ENCODE measurements at regions not wholly inside any gene's neighbourhood (a gene's known extent, or its start where the extent isn't known, plus 50 kb on each side); places are given as distances from the start of the nearest gene placed in this dataset.

- TF ChIP-seq ZNF398 (tag by site-specific recombination; IDR thresholded peaks at IDR 0.05) (peak; percentile 77), ZNF600 (tag by site-specific recombination; IDR thresholded peaks at IDR 0.05) (no peak), GLI2 (tag by site-specific recombination; IDR thresholded peaks at IDR 0.05; ENCODE audit: borderline replicate concordance, low read depth) (no peak), SETDB1 (IDR thresholded peaks at IDR 0.05; ENCODE audit: insufficient read length, low read length) (no peak)
- TF ChIP-seq, protein P1, sequence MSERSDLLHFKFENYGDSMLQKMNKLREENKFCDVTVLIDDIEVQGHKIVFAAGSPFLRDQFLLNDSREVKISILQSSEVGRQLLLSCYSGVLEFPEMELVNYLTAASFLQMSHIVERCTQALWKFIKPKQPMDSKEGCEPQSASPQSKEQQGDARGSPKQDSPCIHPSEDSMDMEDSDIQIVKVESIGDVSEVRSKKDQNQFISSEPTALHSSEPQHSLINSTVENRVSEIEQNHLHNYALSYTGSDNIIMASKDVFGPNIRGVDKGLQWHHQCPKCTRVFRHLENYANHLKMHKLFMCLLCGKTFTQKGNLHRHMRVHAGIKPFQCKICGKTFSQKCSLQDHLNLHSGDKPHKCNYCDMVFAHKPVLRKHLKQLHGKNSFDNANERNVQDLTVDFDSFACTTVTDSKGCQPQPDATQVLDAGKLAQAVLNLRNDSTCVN (tag by site-specific recombination; optimal IDR thresholded peaks at IDR 0.05): peak; percentile 30
Measured at GRCh38 chrX:45851434-45851991, 650.8 kb upstream of the DIPK2B start (continued).

GRCh38 chrX:45850775-45851433 lies 650.2 kb upstream of the DIPK2B start:
- ChIA-PET POLR2A (no interaction called here), CTCF (interaction anchor here (0.6 to 1.8 kb wide), 4 partner anchors 49 to 1324 kb away, joined by 3 to 5 read pairs (median 4); no protein-coding TSS in a partner anchor)
- Histone ChIP-seq H3K36me3 (ENCODE audit: control insufficient read depth in 2 of 2, insufficient read depth in 1 of 2, low read length in 2 of 2) (peaks cover 7 to 11% of the 10 kb centered on the region in 2 experiments; a peak in 2 of 3 replicates), H3K4me1 (ENCODE audit: control insufficient read depth, insufficient read depth, low read length) (no peaks in the 10 kb centered on the region), H3K9me3 (ENCODE audit: control insufficient read depth, insufficient read depth, low read depth, low read length) (no peaks in the 10 kb centered on the region), H3K27ac (ENCODE audit: extremely low read depth, low read depth, low read length) (peak overlapping the region; percentile 59; the same call in 1 of the 2 replicates), H3K4me3 (ENCODE audit: low read depth, low read length) (peak overlapping the region; percentile 54)
- TF ChIP-seq GLIS2 (tag by site-specific recombination; IDR thresholded peaks at IDR 0.05) (0 out of 2 replicates have a peak, but pooled peaks have one; percentile 8), ZNF561 (tag by site-specific recombination; IDR thresholded peaks at IDR 0.05; ENCODE audit: borderline replicate concordance) (peak; percentile 84; the same call in 1 of the 2 replicates), ZBTB48 (tag by site-specific recombination; IDR thresholded peaks at IDR 0.05) (peak; percentile 74; the same call in 1 of the 2 replicates), ZFHX2 (tag by site-specific recombination; conservative IDR thresholded peaks at IDR 0.05) (no peak), ZNF600 (tag by site-specific recombination; IDR thresholded peaks at IDR 0.05) (0 out of 2 replicates have a peak, but pooled peaks have one; percentile 27), HOXC10 (CRISPR knock-in tag; IDR thresholded peaks at IDR 0.05) (no peak), ZNF341 (tag by site-specific recombination; IDR thresholded peaks at IDR 0.05; ENCODE audit: low read depth) (peak; percentile 90), ZNF335 (tag by site-specific recombination; conservative IDR thresholded peaks at IDR 0.05) (peak; percentile 29; the same call in 1 of the 2 replicates), ZNF777 (tag by site-specific recombination; IDR thresholded peaks at IDR 0.05; ENCODE audit: borderline replicate concordance) (no peak)
- TF ChIP-seq, protein P1 (tag by site-specific recombination; optimal IDR thresholded peaks at IDR 0.05): peak; percentile 60

GRCh38 chrX:45850197-45850774 lies 649.6 kb upstream of the DIPK2B start:
- H3K4me1 ChIP-seq (ENCODE audit: control insufficient read depth, insufficient read depth, low read length): no peaks in the 10 kb centered on the region
- H3K9me3 ChIP-seq (ENCODE audit: control insufficient read depth, insufficient read depth, low read depth, low read length): no peaks in the 10 kb centered on the region
- ChIA-PET CTCF (interaction anchor here (0.7 to 1.8 kb wide), 3 partner anchors 48 to 1323 kb away, joined by 4 to 5 read pairs (median 5); no protein-coding TSS in a partner anchor), POLR2A (no interaction called here)
- peak overlapping the region; percentile 54 for H3K4me3 ChIP-seq (ENCODE audit: low read depth, low read length)
- H3K36me3 ChIP-seq (ENCODE audit: control insufficient read depth in 2 of 2, insufficient read depth in 1 of 2, low read length in 2 of 2): peaks cover 7 to 11% of the 10 kb centered on the region in 2 experiments; a peak in 2 of 3 replicates
- peak overlapping the region; percentile 59; the same call in 1 of the 2 replicates for H3K27ac ChIP-seq (ENCODE audit: extremely low read depth, low read depth, low read length)
- TF ChIP-seq, protein P2, sequence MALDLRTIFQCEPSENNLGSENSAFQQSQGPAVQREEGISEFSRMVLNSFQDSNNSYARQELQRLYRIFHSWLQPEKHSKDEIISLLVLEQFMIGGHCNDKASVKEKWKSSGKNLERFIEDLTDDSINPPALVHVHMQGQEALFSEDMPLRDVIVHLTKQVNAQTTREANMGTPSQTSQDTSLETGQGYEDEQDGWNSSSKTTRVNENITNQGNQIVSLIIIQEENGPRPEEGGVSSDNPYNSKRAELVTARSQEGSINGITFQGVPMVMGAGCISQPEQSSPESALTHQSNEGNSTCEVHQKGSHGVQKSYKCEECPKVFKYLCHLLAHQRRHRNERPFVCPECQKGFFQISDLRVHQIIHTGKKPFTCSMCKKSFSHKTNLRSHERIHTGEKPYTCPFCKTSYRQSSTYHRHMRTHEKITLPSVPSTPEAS (tag by site-specific recombination; IDR thresholded peaks at IDR 0.05): peak; percentile 84
- TF ChIP-seq, protein P3, sequence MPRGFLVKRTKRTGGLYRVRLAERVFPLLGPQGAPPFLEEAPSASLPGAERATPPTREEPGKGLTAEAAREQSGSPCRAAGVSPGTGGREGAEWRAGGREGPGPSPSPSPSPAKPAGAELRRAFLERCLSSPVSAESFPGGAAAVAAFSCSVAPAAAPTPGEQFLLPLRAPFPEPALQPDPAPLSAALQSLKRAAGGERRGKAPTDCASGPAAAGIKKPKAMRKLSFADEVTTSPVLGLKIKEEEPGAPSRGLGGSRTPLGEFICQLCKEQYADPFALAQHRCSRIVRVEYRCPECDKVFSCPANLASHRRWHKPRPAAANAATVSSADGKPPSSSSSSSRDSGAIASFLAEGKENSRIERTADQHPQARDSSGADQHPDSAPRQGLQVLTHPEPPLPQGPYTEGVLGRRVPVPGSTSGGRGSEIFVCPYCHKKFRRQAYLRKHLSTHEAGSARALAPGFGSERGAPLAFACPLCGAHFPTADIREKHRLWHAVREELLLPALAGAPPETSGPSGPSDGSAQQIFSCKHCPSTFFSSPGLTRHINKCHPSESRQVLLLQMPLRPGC (tag by site-specific recombination; IDR thresholded peaks at IDR 0.05): no peak
- TF ChIP-seq ZNF398 (tag by site-specific recombination; IDR thresholded peaks at IDR 0.05) (0 out of 2 replicates have a peak, but pooled peaks have one; percentile 24), ZNF223 (tag by site-specific recombination; IDR thresholded peaks at IDR 0.05) (no peak), ZNF610 (tag by site-specific recombination; IDR thresholded peaks at IDR 0.05; ENCODE audit: borderline replicate concordance) (no peak), HOXA7 (CRISPR knock-in tag; IDR thresholded peaks at IDR 0.05; ENCODE audit: borderline replicate concordance) (no peak), ZNF707 (tag by site-specific recombination; IDR thresholded peaks at IDR 0.05) (no peak), GLI2 (tag by site-specific recombination; IDR thresholded peaks at IDR 0.05; ENCODE audit: borderline replicate concordance, low read depth) (no peak), ZNF335 (tag by site-specific recombination; conservative IDR thresholded peaks at IDR 0.05) (0 out of 2 replicates have a peak, but pooled peaks have one; percentile 23), ZNF76 (tag by site-specific recombination; IDR thresholded peaks at IDR 0.05; ENCODE audit: borderline replicate concordance, low read depth) (no peak)

All from HEK293 (cell line).